ENCODE measurements at regions not wholly inside any gene's neighbourhood (a gene's known extent, or its start where the extent isn't known, plus 50 kb on each side); places are given as distances from the start of the nearest gene placed in this dataset.

DNA sequence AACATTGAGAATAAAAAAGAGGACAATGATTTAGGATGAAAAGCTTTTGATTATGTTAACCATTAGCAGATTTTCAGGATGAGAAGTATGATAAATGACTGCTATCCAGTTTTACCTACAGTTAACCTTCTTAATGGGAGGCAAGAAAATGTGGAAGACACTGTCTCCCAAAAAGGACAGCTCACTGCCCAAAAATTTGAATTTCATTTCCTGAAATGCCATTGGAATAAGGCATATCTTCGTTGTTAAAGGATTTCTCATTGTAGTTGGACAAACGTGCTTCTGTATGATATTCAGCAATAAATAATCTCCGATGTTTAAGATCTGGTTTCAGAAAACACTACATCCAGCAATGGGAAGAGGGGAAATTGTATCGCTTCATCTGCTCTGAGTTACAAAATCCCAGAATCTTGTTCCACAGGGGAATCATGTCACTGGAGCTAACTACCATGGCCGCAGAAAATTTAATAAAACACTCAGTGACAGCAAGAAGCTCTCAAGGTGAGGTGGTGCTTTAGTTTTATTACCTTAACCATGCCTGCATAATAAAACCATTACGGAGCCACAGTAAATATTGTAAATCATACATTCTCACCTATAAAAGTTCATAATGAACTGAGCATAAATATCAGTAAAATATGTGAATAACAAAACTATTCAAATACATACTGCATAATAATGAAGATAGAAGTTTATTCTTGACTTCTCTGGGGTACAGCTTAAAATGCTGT is 552.3 kb downstream of the PCDH7 start:
- H3K27ac Mint-ChIP-seq (ENCODE audit: low read depth, unreplicated experiment) = no peak overlapping the region
- CTCF ChIA-PET = no interaction called here

GRCh38 chr4:31275906-31276305 is 555.7 kb downstream of the PCDH7 start:
- Mint-ChIP-seq H3K4me1 (ENCODE audit: insufficient read depth, unreplicated experiment) (no peaks in the 10 kb centered on the region), H3K36me3 (ENCODE audit: insufficient read depth, unreplicated experiment) (no peaks in the 10 kb centered on the region), H3K27me3 (ENCODE audit: insufficient read depth, unreplicated experiment) (no peaks in the 10 kb centered on the region), H3K27ac (ENCODE audit: low read depth, unreplicated experiment) (no peak overlapping the region), H3K9me3 (ENCODE audit: unreplicated experiment) (no peaks in the 10 kb centered on the region), H3K4me3 (ENCODE audit: unreplicated experiment) (no peak overlapping the region)
- TF ChIP-seq, protein P1, sequence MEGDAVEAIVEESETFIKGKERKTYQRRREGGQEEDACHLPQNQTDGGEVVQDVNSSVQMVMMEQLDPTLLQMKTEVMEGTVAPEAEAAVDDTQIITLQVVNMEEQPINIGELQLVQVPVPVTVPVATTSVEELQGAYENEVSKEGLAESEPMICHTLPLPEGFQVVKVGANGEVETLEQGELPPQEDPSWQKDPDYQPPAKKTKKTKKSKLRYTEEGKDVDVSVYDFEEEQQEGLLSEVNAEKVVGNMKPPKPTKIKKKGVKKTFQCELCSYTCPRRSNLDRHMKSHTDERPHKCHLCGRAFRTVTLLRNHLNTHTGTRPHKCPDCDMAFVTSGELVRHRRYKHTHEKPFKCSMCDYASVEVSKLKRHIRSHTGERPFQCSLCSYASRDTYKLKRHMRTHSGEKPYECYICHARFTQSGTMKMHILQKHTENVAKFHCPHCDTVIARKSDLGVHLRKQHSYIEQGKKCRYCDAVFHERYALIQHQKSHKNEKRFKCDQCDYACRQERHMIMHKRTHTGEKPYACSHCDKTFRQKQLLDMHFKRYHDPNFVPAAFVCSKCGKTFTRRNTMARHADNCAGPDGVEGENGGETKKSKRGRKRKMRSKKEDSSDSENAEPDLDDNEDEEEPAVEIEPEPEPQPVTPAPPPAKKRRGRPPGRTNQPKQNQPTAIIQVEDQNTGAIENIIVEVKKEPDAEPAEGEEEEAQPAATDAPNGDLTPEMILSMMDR (IDR thresholded peaks at IDR 0.05; ENCODE audit: unreplicated experiment) = no peak
- no TSS peak for BruUV-seq (replicated peaks)
- DNase-seq (ENCODE audit: unreplicated experiment) = no peak
- POLR2A ChIA-PET = no interaction called here
- CTCF ChIA-PET = no interaction called here
- intact Hi-C loops (cut with micrococcal nuclease) = no loop called here

More for the DNA sequence above, 552.3 kb downstream of the PCDH7 start:
- H3K4me1 Mint-ChIP-seq (ENCODE audit: insufficient read depth, unreplicated experiment) = no peaks in the 10 kb centered on the region
- no peaks in the 10 kb centered on the region for H3K36me3 Mint-ChIP-seq (ENCODE audit: insufficient read depth, unreplicated experiment)
- DNase-seq (ENCODE audit: unreplicated experiment) = no peak
- POLR2A ChIA-PET = no interaction called here
- H3K9me3 Mint-ChIP-seq (ENCODE audit: unreplicated experiment) = no peaks in the 10 kb centered on the region
- no TSS peak for BruUV-seq (replicated peaks)
- no peaks in the 10 kb centered on the region for H3K27me3 Mint-ChIP-seq (ENCODE audit: insufficient read depth, unreplicated experiment)
- intact Hi-C loops (cut with micrococcal nuclease) = no loop called here
- H3K4me3 Mint-ChIP-seq (ENCODE audit: unreplicated experiment) = no peak overlapping the region
- TF ChIP-seq, protein P1 (IDR thresholded peaks at IDR 0.05; ENCODE audit: unreplicated experiment) = no peak

- BruUV-seq (replicated peaks) = no TSS peak
- intact Hi-C loops (cut with micrococcal nuclease) = no loop called here
- Mint-ChIP-seq H3K27ac (ENCODE audit: low read depth, unreplicated experiment) (no peak overlapping the region), H3K36me3 (ENCODE audit: insufficient read depth, unreplicated experiment) (no peaks in the 10 kb centered on the region), H3K4me1 (ENCODE audit: insufficient read depth, unreplicated experiment) (no peaks in the 10 kb centered on the region), H3K9me3 (ENCODE audit: unreplicated experiment) (no peaks in the 10 kb centered on the region), H3K27me3 (ENCODE audit: insufficient read depth, unreplicated experiment) (no peaks in the 10 kb centered on the region), H3K4me3 (ENCODE audit: unreplicated experiment) (no peak overlapping the region)
- CTCF ChIA-PET = interaction anchor here (0.7 kb wide), 1 partner anchor 1306 kb away, joined by 3 read pairs; no protein-coding TSS in a partner anchor
- no peak for DNase-seq (ENCODE audit: unreplicated experiment)
- POLR2A ChIA-PET = interaction anchor here (0.6 to 0.7 kb wide), 2 partner anchors 53 to 421 kb away, joined by 3 read pairs; no protein-coding TSS in a partner anchor
- TF ChIP-seq, protein P1 (IDR thresholded peaks at IDR 0.05; ENCODE audit: unreplicated experiment) = no peak
Observed at GRCh38 chr4:31283679-31284078, 563.5 kb downstream of the PCDH7 start.

DNA sequence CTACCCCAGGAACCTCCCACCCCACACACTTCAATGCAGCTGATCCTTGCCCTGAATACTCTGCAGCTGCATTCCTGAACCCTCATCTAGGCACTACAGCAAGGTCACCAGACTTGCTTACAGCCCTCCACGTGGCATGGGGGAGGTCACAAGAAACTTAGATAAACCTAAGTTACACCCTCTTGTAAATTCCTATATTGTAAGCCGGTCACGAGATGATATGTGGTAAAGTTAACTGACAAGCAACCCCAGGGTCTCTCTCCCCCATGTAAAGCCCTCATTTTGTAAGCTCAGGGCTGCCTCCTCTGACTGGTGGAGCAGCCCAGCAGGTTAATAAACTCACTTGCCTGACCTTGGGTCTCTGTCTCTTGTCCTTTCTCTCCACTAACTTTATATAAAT is 570.7 kb downstream of the PCDH7 start:
- Mint-ChIP-seq H3K4me1 (ENCODE audit: insufficient read depth, unreplicated experiment) (no peaks in the 10 kb centered on the region), H3K36me3 (ENCODE audit: insufficient read depth, unreplicated experiment) (no peaks in the 10 kb centered on the region), H3K4me3 (ENCODE audit: unreplicated experiment) (no peak overlapping the region), H3K27ac (ENCODE audit: low read depth, unreplicated experiment) (no peak overlapping the region), H3K27me3 (ENCODE audit: insufficient read depth, unreplicated experiment) (no peaks in the 10 kb centered on the region), H3K9me3 (ENCODE audit: unreplicated experiment) (peaks cover 13% of the 10 kb centered on the region)
- TF ChIP-seq, protein P1 (IDR thresholded peaks at IDR 0.05; ENCODE audit: unreplicated experiment) = no peak
- DNase-seq (ENCODE audit: unreplicated experiment) = no peak
- ChIA-PET POLR2A (interaction anchor here (0.6 kb wide), 1 partner anchor 235 kb away, joined by 3 read pairs; no protein-coding TSS in a partner anchor), CTCF (no interaction called here)
- no TSS peak for BruUV-seq (replicated peaks)
- intact Hi-C loops (cut with micrococcal nuclease) = no loop called here

Data from MCF 10A (cell line).